ENCODE measurements at regions not wholly inside any gene's neighbourhood (a gene's known extent, or its start where the extent isn't known, plus 50 kb on each side); places are given as distances from the start of the nearest gene placed in this dataset.

DNA sequence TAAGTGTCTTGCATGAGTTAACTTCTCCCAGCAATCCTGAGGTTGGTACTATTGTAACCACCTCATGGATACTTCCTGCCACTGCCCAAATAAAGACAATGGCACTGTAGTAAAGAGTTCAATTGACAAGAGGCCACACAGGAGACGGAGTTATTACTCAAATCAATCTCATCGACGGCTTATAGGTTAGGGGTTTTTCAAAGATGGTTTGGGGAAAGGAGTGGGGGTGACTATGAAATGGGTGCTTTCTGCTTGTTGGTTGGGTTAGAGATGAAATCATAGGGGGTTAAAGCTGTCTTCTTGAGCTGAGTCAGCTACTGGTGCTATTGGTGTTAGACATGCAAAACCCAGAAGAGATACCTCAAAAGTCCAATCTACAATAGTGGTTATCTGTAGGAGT is 1258.0 kb upstream of the ZEB2 start:
- CTCF ChIA-PET: interaction anchor here (1.6 kb wide), 1 partner anchor 15 kb away, joined by 4 read pairs; no protein-coding TSS in a partner anchor

GRCh38 chr2:145777297-145777696 is 1257.4 kb upstream of the ZEB2 start:
- TF ChIP-seq CTCF (IDR thresholded peaks at IDR 0.05; ENCODE audit: control extremely low read depth, extremely low read depth, low read depth, missing control alignments): no peak
- ChIA-PET CTCF (interaction anchor here (1.0 to 1.6 kb wide), 2 partner anchors 16 to 25 kb away, joined by 3 to 4 read pairs; no protein-coding TSS in a partner anchor), POLR2A (no interaction called here)
- DNase-seq (ENCODE audit: extremely low spot score): no peak

More for the DNA sequence above, 1258.0 kb upstream of the ZEB2 start:
- POLR2A ChIA-PET: no interaction called here
- DNase-seq (ENCODE audit: extremely low spot score): no peak
- TF ChIP-seq CTCF (IDR thresholded peaks at IDR 0.05; ENCODE audit: control extremely low read depth, extremely low read depth, low read depth, missing control alignments): no peak

GRCh38 chr2:145775591-145775990 is 1255.7 kb upstream of the ZEB2 start:
- POLR2A ChIA-PET: no interaction called here
- CTCF ChIA-PET: no interaction called here
- no peak for DNase-seq (ENCODE audit: extremely low spot score)
- TF ChIP-seq CTCF (IDR thresholded peaks at IDR 0.05; ENCODE audit: control extremely low read depth, extremely low read depth, low read depth, missing control alignments): no peak

DNA sequence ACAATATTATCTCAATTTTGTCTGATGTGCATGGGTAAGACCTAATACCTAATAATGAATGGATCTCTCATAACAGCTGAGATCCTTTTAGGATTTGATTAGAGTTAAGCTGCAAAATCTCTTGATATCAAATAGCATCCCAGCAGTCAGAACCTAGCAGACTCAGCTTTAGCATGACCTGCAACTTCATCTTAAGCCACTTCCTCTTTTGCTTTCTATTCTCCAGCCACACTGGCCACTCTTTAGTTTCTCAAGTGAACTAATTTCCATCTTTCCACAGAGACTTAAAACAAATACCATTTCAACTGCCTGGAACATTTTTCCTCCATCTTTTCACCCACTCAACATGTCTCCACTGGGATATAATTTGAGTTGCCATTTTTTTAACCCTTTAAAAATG is 1251.6 kb upstream of the ZEB2 start:
- POLR2A ChIA-PET: no interaction called here
- TF ChIP-seq CTCF (IDR thresholded peaks at IDR 0.05; ENCODE audit: control extremely low read depth, extremely low read depth, low read depth, missing control alignments): no peak
- CTCF ChIA-PET: no interaction called here
- DNase-seq (ENCODE audit: extremely low spot score): no peak

DNA sequence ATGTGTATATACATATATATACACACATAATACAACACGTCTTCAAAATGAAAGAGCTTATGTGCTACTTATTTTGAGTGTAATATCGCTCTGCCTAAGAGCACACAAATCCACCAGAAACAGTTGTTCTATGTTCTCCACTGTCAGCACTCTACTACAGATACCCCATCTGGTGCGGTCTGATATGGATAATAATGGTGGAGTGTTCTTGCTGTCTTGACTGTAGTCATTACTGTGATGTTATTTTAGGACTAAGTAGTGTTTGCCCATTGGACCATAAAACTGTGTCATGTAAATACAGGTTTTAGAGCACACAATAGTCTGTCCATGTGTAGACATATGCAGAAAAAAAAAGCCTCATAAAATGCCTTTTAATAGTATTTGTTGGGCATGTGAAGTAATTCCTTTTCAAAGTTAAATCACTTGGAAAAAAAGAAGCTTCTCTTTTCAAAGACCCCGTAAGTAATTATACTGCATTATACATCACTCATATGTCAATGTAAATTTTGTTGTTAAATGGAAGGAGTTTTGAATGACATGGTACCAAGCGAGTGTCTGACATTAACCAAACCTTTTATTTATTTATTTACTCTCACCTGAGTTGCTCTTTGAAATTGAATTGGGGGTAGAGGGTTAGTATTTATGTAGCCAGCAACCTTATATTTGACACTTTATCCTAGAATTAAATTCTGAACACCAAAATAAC is 1249.2 kb upstream of the ZEB2 start:
- CTCF ChIA-PET: interaction anchor here (1.0 to 1.6 kb wide), 2 partner anchors 11 to 101 kb away, joined by 3 to 5 read pairs; no protein-coding TSS in a partner anchor
- POLR2A ChIA-PET: no interaction called here
- no peak for DNase-seq (ENCODE audit: extremely low spot score)
- no peak for TF ChIP-seq CTCF (IDR thresholded peaks at IDR 0.05; ENCODE audit: control extremely low read depth, extremely low read depth, low read depth, missing control alignments)

- POLR2A ChIA-PET: no interaction called here
These were observed 1246.0 kb upstream of the ZEB2 start for GRCh38 chr2:145765874-145766273.

More at GRCh38 chr2:145765874-145766273, 1246.0 kb upstream of the ZEB2 start:
- CTCF ChIA-PET: interaction anchor here (5.5 kb wide), 1 partner anchor 12 kb away, joined by 22 read pairs; no protein-coding TSS in a partner anchor
- TF ChIP-seq CTCF (IDR thresholded peaks at IDR 0.05; ENCODE audit: control extremely low read depth, extremely low read depth, low read depth, missing control alignments): no peak
- no peak for DNase-seq (ENCODE audit: extremely low spot score)
